ENCODE measurements at regions not wholly inside any gene's neighbourhood (a gene's known extent, or its start where the extent isn't known, plus 50 kb on each side); places are given as distances from the start of the nearest gene placed in this dataset.

DNA sequence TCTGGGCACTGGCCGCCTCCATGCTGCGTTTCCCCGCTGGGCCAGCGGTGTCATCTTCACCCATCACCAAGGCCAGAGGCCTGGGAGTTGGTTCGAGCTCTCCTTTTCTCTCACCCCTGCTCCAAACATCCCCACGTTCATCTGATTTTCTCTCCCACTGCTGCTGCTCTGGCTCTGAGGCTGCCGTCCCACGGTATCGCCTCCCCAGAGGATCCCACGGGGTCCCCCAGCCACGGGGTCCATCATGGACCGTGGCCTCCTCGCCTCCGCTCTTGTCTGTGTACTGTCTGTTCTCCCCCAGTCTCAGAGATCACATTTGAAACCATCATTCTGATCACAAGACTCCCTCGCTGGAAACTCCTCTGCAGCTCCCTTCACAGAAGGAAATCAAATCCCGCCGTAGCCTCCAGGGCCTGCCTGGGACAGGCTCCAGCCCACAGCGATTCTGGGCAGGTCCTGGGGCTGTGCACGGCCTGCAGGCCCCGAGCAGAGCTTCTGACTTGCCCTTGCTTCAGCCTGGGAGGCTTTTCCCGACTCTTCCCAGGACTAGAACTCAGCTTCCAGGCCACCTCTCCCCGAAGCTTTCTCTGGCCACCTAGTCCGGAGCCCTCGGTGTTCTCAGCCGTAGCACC lies 64.2 kb downstream of the SOX1 start:
- ChIA-PET POLR2A (ENCODE audit: partially characterized antibody) (interaction anchor here (1.3 kb wide), 1 partner anchor 10 kb away, joined by 3 read pairs; no protein-coding TSS in a partner anchor), CTCF (ENCODE audit: partially characterized antibody) (interaction anchor here (1.0 to 3.0 kb wide), 3 partner anchors 10 to 312 kb away, joined by 3 to 12 read pairs (median 5); no protein-coding TSS in a partner anchor)
- Histone ChIP-seq H3K27me3 (replicated peaks in 1 of 4; ENCODE audit: control insufficient read depth in 3 of 4, extremely low read depth in 1 of 4, insufficient read depth in 3 of 4, low read length in 3 of 4) (peaks cover 0 to 4% (median 1%) of the 10 kb centered on the region in 4 experiments; a peak in 1 of 7 replicates), H2AK5ac (ENCODE audit: low read depth, low read length) (no peak overlapping the region), H3K27ac (ENCODE audit: low read depth, low read length) (no peak overlapping the region), H3K23me2 (ENCODE audit: low read depth, low read length) (no peaks in the 10 kb centered on the region), H3K18ac (ENCODE audit: extremely low read depth, low read length) (no peak overlapping the region), H3K56ac (replicated peaks; ENCODE audit: insufficient read length, low read depth, low read length) (no peak overlapping the region), H3K4me3 (ENCODE audit: extremely low read depth in 1 of 4, insufficient read depth in 2 of 4, low read depth in 3 of 4, low read length in 4 of 4) (no peak overlapping the region), H3K9me3 (ENCODE audit: insufficient read depth in 2 of 2, low read depth in 1 of 2, low read length in 1 of 2) (no peaks in the 10 kb centered on the region), H2BK5ac (ENCODE audit: low read depth, low read length) (no peak overlapping the region), H3K4me2 (ENCODE audit: insufficient read depth in 1 of 2, low read depth in 2 of 2, low read length in 2 of 2) (no peak overlapping the region), H3K23ac (ENCODE audit: insufficient read length) (no peak overlapping the region), H2AFZ (ENCODE audit: low read length) (no peak overlapping the region; the same call in 1 of the 2 replicates), H4K91ac (replicated peaks; ENCODE audit: insufficient read length, low read length) (no peak overlapping the region), H3K14ac (ENCODE audit: insufficient read length) (no peak overlapping the region), H2BK20ac (ENCODE audit: low read length) (no peak overlapping the region), H3K79me1 (ENCODE audit: low read depth, low read length) (no peaks in the 10 kb centered on the region), H4K8ac (ENCODE audit: extremely low read depth, insufficient read depth, low read length) (no peak overlapping the region; the same call in 1 of the 2 replicates), H3K79me2 (ENCODE audit: control insufficient read depth in 1 of 2, insufficient read depth in 2 of 2, low read length in 2 of 2) (no peaks in the 10 kb centered on the region), H3K9ac (replicated peaks in 1 of 4; ENCODE audit: extremely low read depth in 1 of 4, low read depth in 3 of 4, low read length in 3 of 4) (no peak overlapping the region), H3K4me1 (replicated peaks in 1 of 4; ENCODE audit: control insufficient read depth in 3 of 4, insufficient read depth in 4 of 4, low read length in 3 of 4) (peaks cover 0 to 2% (median 0%) of the 10 kb centered on the region in 4 experiments; a peak in 1 of 7 replicates), H3K36me3 (ENCODE audit: control insufficient read depth in 2 of 4, insufficient read depth in 4 of 4, low read length in 3 of 4) (no peaks in the 10 kb centered on the region), H2BK120ac (replicated peaks; ENCODE audit: low read depth, low read length) (no peak overlapping the region), H3K4ac (replicated peaks; ENCODE audit: insufficient read length, low read depth, low read length) (no peak overlapping the region), H2BK12ac (ENCODE audit: low read depth, low read length) (0 out of 2 replicates have a peak overlapping the region, but pooled peaks have one; percentile 17), H4K5ac (ENCODE audit: insufficient read length, low read depth, low read length) (no peak overlapping the region), H2BK15ac (ENCODE audit: low read length) (no peak overlapping the region), H4K20me1 (replicated peaks in 1 of 2; ENCODE audit: control insufficient read depth in 1 of 2, insufficient read depth in 2 of 2, low read length in 2 of 2) (no peaks in the 10 kb centered on the region)
- no peak for TF ChIP-seq NANOG (IDR thresholded peaks at IDR 0.05; ENCODE audit: insufficient read depth, low read depth, low read length, poor library complexity, severe bottlenecking)
- no peak for TF ChIP-seq ZNF274 (IDR thresholded peaks at IDR 0.05; ENCODE audit: borderline replicate concordance, extremely low read depth, low read length)
- TF ChIP-seq CEBPB (IDR thresholded peaks at IDR 0.05; ENCODE audit: low read depth, low read length): no peak
- TF ChIP-seq, protein P1, sequence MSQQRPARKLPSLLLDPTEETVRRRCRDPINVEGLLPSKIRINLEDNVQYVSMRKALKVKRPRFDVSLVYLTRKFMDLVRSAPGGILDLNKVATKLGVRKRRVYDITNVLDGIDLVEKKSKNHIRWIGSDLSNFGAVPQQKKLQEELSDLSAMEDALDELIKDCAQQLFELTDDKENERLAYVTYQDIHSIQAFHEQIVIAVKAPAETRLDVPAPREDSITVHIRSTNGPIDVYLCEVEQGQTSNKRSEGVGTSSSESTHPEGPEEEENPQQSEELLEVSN (IDR thresholded peaks at IDR 0.05): no peak
- no peak for TF ChIP-seq JUN (IDR thresholded peaks at IDR 0.05; ENCODE audit: low read depth, low read length)
- TF ChIP-seq CREB1 (IDR thresholded peaks at IDR 0.05): no peak
- no peak for TF ChIP-seq KDM5A (IDR thresholded peaks at IDR 0.05; ENCODE audit: low read length)
- TF ChIP-seq JUND (IDR thresholded peaks at IDR 0.05; ENCODE audit: low read length): no peak
- TF ChIP-seq POLR2AphosphoS5 (IDR thresholded peaks at IDR 0.05; ENCODE audit: low read depth, low read length): no peak
- no peak for TF ChIP-seq RNF2 (IDR thresholded peaks at IDR 0.05; ENCODE audit: borderline replicate concordance, low read depth, low read length, missing control alignments, poor library complexity, severe bottlenecking)
- no peak for TF ChIP-seq POU5F1 (IDR thresholded peaks at IDR 0.05; ENCODE audit: low read depth, low read length)
- no peak for TF ChIP-seq SP4 (IDR thresholded peaks at IDR 0.05; ENCODE audit: low read length)
- FAIRE-seq (no peak), DNase-seq (ENCODE audit: low read depth in 1 of 2, low spot score in 2 of 2) (no peak)
- WGBS, 2 experiments (ENCODE audit: extremely low coverage in 1 of 2, insufficient coverage in 1 of 2, insufficient read length in 1 of 2, insufficient replicate concordance in 2 of 2, low coverage in 1 of 2, low lambda C conversion rate in 2 of 2, missing lambda C conversion rate in 1 of 2): 93% methylated on average over 24 of the region's 25 CpGs; no CpG with 5 or more reads in 1 of the 2 experiments
